Stomach (tissue), 4 donors: ENCODE measurements at regions not wholly inside any gene's neighbourhood (a gene's known extent, or its start where the extent isn't known, plus 50 kb on each side); places are given as distances from the start of the nearest gene placed in this dataset.

Experiments used
- POLR2A ChIP-seq, 4 donors: fragments of 450-650 bp; IDR thresholded peaks; one replicate each; pipeline ENCODE4 v1.6.1; 2016; ENCODE audit warnings: antibody characterized with exemption in 4 of 4, control low read depth in 2 of 4, mild to moderate bottlenecking in 1 of 4, moderate library complexity in 1 of 4
- POLR2AphosphoS5 ChIP-seq, 3 donors: sonication (generic); formaldehyde crosslinking; IDR thresholded peaks; one replicate each; pipeline ENCODE4 v1.6.1; 2016; ENCODE audit warnings: antibody characterized with exemption in 3 of 3
- TF ChIP-seq, protein P1 (sequence below), 7 experiments: fragments of 450-650 bp in 4 of 7; fragments of 200-600 bp in 3 of 7; sonication (generic) in 3 of 7; IDR thresholded peaks; one replicate each; pipeline ENCODE4 v1.5.1; 2016 to 2019; ENCODE audit warnings: antibody characterized with exemption in 7 of 7, control low read depth in 2 of 7, mild to moderate bottlenecking in 1 of 7

GRCh38 chr6:100135977-100136376 lies 142.0 kb upstream of the MCHR2 start:
- TF ChIP-seq, protein P1, sequence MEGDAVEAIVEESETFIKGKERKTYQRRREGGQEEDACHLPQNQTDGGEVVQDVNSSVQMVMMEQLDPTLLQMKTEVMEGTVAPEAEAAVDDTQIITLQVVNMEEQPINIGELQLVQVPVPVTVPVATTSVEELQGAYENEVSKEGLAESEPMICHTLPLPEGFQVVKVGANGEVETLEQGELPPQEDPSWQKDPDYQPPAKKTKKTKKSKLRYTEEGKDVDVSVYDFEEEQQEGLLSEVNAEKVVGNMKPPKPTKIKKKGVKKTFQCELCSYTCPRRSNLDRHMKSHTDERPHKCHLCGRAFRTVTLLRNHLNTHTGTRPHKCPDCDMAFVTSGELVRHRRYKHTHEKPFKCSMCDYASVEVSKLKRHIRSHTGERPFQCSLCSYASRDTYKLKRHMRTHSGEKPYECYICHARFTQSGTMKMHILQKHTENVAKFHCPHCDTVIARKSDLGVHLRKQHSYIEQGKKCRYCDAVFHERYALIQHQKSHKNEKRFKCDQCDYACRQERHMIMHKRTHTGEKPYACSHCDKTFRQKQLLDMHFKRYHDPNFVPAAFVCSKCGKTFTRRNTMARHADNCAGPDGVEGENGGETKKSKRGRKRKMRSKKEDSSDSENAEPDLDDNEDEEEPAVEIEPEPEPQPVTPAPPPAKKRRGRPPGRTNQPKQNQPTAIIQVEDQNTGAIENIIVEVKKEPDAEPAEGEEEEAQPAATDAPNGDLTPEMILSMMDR (IDR thresholded peaks at IDR 0.05), result no peak
- no peak for TF ChIP-seq POLR2A (IDR thresholded peaks at IDR 0.05)
- TF ChIP-seq POLR2AphosphoS5 (IDR thresholded peaks at IDR 0.05), result no peak
